H1 (cell line): ENCODE measurements at regions not wholly inside any gene's neighbourhood (a gene's known extent, or its start where the extent isn't known, plus 50 kb on each side); places are given as distances from the start of the nearest gene placed in this dataset.

Experiments used
- BCL11A ChIP-seq, 2 experiments: IDR thresholded peaks; one replicate each; pipeline ENCODE4 v1.6.1; 2011; ENCODE audit warnings: low read depth in 2 of 2, low read length in 2 of 2, mild to moderate bottlenecking in 2 of 2
- CHD2 ChIP-seq: IDR thresholded peaks from 2 replicates; pipeline ENCODE4 v1.6.1; 2012; ENCODE audit warnings: low read length, improper control_type of control experiment
- CREB1 ChIP-seq: IDR thresholded peaks from 2 replicates; pipeline ENCODE4 v1.6.1; 2012; ENCODE audit warnings: inconsistent platforms
- CTCF ChIP-seq, 3 experiments: IDR thresholded peaks; 1 replicate in 2 of 3; 2 replicates in 1 of 3; pipeline versions ENCODE4 v1.5.1 to v1.6.1; 2011; ENCODE audit warnings: low read length in 3 of 3, mild to moderate bottlenecking in 3 of 3, inconsistent platforms in 2 of 3, low read depth in 1 of 3, moderate library complexity in 1 of 3; ENCODE audit not compliant: insufficient read depth in 1 of 3; ENCODE audit errors: control extremely low read depth in 1 of 3
- EP300 ChIP-seq, 2 experiments: IDR thresholded peaks; 1 replicate in 1 of 2; 2 replicates in 1 of 2; pipeline ENCODE4 v1.6.1; 2011 to 2012; ENCODE audit warnings: low read depth in 2 of 2, low read length in 2 of 2, mild to moderate bottlenecking in 2 of 2, borderline replicate concordance in 1 of 2, inconsistent platforms in 1 of 2, moderate library complexity in 1 of 2
- EZH2 ChIP-seq: fragments of 200-600 bp; sonication (generic); IDR thresholded peaks from 2 replicates; pipeline ENCODE4 v1.7.1; 2012; ENCODE audit warnings: low read depth, mild to moderate bottlenecking, moderate library complexity, low read length, inconsistent platforms; ENCODE audit not compliant: severe bottlenecking
- FOSL1 ChIP-seq: IDR thresholded peaks from 2 replicates; pipeline ENCODE4 v1.6.1; 2011; ENCODE audit warnings: mild to moderate bottlenecking, low read depth, low read length, moderate library complexity; ENCODE audit not compliant: insufficient read depth
- GABPA ChIP-seq: IDR thresholded peaks from 2 replicates; pipeline ENCODE4 v1.6.1; 2011; ENCODE audit warnings: mild to moderate bottlenecking, low read length, moderate library complexity, borderline replicate concordance; ENCODE audit not compliant: insufficient read depth
- JUND ChIP-seq: IDR thresholded peaks from 2 replicates; pipeline ENCODE4 v1.6.1; 2011; ENCODE audit warnings: mild to moderate bottlenecking, improper control_type of control experiment, low read length
- POLR2AphosphoS5 ChIP-seq: IDR thresholded peaks from 2 replicates; pipeline ENCODE4 v1.6.1; 2011; ENCODE audit warnings: low read depth, low read length
- ZNF274 ChIP-seq: IDR thresholded peaks from 2 replicates; pipeline ENCODE4 v1.7.0; 2012; ENCODE audit warnings: low read length, borderline replicate concordance; ENCODE audit errors: extremely low read depth

- no peak for TF ChIP-seq BCL11A (IDR thresholded peaks at IDR 0.05; ENCODE audit: low read depth in 2 of 2, low read length in 2 of 2)
- TF ChIP-seq ZNF274: no peak
- TF ChIP-seq FOSL1: no peak
- no peak for TF ChIP-seq CTCF (IDR thresholded peaks at IDR 0.05; ENCODE audit: control extremely low read depth in 1 of 3, insufficient read depth in 1 of 3, low read depth in 1 of 3, low read length in 3 of 3)
- no peak for TF ChIP-seq CREB1
- TF ChIP-seq CHD2: no peak
- TF ChIP-seq EP300 (IDR thresholded peaks at IDR 0.05; ENCODE audit: borderline replicate concordance in 1 of 2, low read depth in 2 of 2, low read length in 2 of 2): no peak
- no peak for TF ChIP-seq GABPA
- no peak for TF ChIP-seq POLR2AphosphoS5
- no peak for TF ChIP-seq JUND
- TF ChIP-seq EZH2: no peak
These were observed 107.0 kb upstream of the CELF2 start for GRCh38 chr10:10910634-10911033.
